ENCODE measurements at regions not wholly inside any gene's neighbourhood (a gene's known extent, or its start where the extent isn't known, plus 50 kb on each side); places are given as distances from the start of the nearest gene placed in this dataset.

DNA sequence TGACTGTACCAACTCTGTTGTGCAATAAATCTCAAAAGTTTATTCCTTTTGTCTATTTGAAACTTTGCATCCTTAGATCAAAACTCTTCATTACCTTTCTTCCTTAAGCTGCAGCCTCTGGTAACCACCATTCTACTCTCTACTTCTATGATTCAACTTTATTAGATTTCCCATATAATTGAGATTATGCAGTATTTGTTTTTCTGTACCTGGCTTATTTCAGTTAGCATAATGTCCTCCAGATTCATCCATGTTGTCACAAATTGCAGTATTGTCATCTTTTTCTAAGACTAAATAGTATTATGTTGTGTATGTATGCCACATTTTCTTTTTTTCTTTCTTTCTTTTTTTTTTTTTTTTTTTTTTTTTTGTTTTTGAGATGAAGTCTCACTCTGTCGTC lies 1176.3 kb upstream of the TENM4 start (continued):
- TF ChIP-seq, protein P1, sequence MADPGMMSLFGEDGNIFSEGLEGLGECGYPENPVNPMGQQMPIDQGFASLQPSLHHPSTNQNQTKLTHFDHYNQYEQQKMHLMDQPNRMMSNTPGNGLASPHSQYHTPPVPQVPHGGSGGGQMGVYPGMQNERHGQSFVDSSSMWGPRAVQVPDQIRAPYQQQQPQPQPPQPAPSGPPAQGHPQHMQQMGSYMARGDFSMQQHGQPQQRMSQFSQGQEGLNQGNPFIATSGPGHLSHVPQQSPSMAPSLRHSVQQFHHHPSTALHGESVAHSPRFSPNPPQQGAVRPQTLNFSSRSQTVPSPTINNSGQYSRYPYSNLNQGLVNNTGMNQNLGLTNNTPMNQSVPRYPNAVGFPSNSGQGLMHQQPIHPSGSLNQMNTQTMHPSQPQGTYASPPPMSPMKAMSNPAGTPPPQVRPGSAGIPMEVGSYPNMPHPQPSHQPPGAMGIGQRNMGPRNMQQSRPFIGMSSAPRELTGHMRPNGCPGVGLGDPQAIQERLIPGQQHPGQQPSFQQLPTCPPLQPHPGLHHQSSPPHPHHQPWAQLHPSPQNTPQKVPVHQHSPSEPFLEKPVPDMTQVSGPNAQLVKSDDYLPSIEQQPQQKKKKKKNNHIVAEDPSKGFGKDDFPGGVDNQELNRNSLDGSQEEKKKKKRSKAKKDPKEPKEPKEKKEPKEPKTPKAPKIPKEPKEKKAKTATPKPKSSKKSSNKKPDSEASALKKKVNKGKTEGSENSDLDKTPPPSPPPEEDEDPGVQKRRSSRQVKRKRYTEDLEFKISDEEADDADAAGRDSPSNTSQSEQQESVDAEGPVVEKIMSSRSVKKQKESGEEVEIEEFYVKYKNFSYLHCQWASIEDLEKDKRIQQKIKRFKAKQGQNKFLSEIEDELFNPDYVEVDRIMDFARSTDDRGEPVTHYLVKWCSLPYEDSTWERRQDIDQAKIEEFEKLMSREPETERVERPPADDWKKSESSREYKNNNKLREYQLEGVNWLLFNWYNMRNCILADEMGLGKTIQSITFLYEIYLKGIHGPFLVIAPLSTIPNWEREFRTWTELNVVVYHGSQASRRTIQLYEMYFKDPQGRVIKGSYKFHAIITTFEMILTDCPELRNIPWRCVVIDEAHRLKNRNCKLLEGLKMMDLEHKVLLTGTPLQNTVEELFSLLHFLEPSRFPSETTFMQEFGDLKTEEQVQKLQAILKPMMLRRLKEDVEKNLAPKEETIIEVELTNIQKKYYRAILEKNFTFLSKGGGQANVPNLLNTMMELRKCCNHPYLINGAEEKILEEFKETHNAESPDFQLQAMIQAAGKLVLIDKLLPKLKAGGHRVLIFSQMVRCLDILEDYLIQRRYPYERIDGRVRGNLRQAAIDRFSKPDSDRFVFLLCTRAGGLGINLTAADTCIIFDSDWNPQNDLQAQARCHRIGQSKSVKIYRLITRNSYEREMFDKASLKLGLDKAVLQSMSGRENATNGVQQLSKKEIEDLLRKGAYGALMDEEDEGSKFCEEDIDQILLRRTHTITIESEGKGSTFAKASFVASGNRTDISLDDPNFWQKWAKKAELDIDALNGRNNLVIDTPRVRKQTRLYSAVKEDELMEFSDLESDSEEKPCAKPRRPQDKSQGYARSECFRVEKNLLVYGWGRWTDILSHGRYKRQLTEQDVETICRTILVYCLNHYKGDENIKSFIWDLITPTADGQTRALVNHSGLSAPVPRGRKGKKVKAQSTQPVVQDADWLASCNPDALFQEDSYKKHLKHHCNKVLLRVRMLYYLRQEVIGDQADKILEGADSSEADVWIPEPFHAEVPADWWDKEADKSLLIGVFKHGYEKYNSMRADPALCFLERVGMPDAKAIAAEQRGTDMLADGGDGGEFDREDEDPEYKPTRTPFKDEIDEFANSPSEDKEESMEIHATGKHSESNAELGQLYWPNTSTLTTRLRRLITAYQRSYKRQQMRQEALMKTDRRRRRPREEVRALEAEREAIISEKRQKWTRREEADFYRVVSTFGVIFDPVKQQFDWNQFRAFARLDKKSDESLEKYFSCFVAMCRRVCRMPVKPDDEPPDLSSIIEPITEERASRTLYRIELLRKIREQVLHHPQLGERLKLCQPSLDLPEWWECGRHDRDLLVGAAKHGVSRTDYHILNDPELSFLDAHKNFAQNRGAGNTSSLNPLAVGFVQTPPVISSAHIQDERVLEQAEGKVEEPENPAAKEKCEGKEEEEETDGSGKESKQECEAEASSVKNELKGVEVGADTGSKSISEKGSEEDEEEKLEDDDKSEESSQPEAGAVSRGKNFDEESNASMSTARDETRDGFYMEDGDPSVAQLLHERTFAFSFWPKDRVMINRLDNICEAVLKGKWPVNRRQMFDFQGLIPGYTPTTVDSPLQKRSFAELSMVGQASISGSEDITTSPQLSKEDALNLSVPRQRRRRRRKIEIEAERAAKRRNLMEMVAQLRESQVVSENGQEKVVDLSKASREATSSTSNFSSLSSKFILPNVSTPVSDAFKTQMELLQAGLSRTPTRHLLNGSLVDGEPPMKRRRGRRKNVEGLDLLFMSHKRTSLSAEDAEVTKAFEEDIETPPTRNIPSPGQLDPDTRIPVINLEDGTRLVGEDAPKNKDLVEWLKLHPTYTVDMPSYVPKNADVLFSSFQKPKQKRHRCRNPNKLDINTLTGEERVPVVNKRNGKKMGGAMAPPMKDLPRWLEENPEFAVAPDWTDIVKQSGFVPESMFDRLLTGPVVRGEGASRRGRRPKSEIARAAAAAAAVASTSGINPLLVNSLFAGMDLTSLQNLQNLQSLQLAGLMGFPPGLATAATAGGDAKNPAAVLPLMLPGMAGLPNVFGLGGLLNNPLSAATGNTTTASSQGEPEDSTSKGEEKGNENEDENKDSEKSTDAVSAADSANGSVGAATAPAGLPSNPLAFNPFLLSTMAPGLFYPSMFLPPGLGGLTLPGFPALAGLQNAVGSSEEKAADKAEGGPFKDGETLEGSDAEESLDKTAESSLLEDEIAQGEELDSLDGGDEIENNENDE (IDR thresholded peaks at IDR 0.05; ENCODE audit: insufficient replicate concordance, low read length), result no peak
- TF ChIP-seq RAD21 (IDR thresholded peaks at IDR 0.05 in 1 of 2, conservative IDR thresholded peaks at IDR 0.05 in 1 of 2; ENCODE audit: low read depth in 2 of 2, low read length in 2 of 2) (no peak), EZH2 (IDR thresholded peaks at IDR 0.05; ENCODE audit: low read depth, low read length, severe bottlenecking) (no peak), RBBP5 (IDR thresholded peaks at IDR 0.05; ENCODE audit: borderline replicate concordance, low read depth, low read length) (no peak), HDAC2 (IDR thresholded peaks at IDR 0.05; ENCODE audit: borderline replicate concordance in 1 of 2, low read depth in 2 of 2, low read length in 2 of 2) (no peak), SP4 (IDR thresholded peaks at IDR 0.05; ENCODE audit: low read length) (no peak)
- TF ChIP-seq, protein P2, sequence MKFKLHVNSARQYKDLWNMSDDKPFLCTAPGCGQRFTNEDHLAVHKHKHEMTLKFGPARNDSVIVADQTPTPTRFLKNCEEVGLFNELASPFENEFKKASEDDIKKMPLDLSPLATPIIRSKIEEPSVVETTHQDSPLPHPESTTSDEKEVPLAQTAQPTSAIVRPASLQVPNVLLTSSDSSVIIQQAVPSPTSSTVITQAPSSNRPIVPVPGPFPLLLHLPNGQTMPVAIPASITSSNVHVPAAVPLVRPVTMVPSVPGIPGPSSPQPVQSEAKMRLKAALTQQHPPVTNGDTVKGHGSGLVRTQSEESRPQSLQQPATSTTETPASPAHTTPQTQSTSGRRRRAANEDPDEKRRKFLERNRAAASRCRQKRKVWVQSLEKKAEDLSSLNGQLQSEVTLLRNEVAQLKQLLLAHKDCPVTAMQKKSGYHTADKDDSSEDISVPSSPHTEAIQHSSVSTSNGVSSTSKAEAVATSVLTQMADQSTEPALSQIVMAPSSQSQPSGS (IDR thresholded peaks at IDR 0.05; ENCODE audit: low read length), result no peak

Data from H1 (cell line).